HG03432 (cell line): ENCODE measurements at regions not wholly inside any gene's neighbourhood (a gene's known extent, or its start where the extent isn't known, plus 50 kb on each side); places are given as distances from the start of the nearest gene placed in this dataset.
"Not testable (repeated sequence)": the region's sequence is repeated elsewhere in the genome, so short reads cannot be mapped to it uniquely, and the experiment has no call there.

Source experiments
- ATAC-seq: cut with Tn5 transposase; IDR thresholded peaks from one replicate; pipeline ENCODE4 v1.9.1; 2021; ENCODE audit warnings: mild to moderate bottlenecking, moderate library complexity; ENCODE audit not compliant: unreplicated experiment

DNA sequence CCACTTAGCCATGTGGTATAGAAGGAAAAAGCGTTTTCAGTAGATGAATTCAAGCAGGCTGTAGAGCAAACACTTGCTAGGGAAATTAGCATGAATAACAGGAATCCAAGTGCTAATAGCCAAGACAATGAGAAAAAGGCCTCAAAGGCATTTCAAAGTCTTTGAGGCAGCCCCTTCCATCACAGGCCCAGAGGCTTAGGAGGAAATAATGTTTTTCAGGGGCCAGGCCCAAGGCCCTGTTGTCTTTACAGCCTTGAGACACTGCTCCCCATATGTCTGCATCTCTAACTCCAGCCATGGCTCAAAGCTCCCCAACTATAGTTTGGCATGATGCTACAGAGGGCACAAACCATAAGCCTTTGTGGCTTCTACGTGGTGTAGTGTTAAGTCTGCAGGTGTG is 563.5 kb downstream of the TAF11L14 start:
- ATAC-seq = no peak

DNA sequence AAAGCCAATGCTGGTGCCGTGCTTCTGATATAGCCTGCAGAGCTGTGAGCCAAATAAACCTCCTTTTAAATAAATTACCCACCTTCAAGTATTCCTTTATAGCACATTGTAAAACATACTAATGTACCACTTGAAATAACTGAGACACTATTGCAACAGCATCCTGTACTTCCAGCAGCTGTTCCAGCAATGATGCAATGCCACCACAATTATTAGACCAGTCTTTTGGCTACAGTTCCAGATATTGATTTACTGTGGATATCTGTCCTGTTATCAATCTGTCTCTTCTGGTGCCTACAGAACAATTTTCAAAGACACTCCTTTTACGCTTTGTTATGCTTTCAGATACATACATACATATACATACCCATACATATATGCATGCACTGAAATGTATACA is 567.9 kb downstream of the TAF11L14 start:
- no peak for ATAC-seq

DNA sequence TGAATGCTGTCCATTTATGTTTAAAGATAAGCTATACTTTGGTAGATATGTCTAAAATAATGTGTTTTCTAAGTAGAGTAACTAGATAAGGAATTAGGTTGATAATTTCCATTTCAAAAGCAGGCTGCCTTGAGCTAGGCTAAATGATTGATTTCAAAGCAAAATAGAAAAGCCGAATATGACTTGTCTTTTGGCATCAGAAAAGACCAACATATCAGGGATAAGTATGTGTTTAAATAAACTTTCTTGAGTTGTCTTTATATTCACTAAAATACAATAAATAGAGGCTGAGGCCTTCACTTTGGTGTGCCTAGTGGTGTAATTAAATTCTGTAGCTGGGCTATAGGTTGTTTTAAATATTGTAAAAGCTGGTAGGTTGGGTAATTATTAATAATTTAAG is 569.0 kb downstream of the TAF11L14 start:
- ATAC-seq = no peak

DNA sequence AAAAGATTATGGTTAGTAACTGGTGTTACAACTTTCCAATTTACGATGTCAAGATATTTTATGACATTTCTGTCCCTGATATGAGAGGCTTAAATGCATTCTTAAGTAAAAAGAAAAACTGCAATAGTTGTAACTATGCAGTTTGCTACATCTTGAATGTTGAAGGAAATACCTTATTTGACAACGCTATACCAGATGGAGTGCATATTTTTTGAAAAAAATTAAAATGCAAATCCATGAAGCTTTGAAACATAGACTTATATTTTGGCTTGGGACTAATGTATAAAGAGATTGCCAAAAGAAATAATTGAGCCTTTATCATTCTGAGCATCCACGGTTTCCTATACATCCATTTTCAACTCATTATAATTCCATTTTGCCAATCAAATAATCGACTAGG is 579.4 kb downstream of the TAF11L14 start:
- no peak for ATAC-seq

DNA sequence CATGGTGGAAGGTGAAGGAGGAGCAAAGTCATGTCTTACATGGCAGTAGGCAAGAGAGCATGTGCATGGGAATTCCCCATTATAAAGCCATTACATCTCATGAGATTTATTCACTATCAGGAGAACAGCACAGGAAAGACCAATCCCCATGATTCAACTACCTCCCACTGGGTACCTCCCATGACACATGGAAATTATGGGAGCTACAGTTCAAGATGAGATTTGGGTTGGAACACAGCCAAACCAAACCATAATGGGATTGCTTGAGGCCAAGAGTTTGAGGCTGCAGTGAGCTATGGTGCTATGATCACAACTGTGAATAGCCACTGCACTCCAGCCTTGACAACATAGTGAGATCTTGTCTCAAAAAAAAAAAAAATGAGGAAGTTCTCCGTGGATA is 581.8 kb downstream of the TAF11L14 start:
- ATAC-seq = no peak

DNA sequence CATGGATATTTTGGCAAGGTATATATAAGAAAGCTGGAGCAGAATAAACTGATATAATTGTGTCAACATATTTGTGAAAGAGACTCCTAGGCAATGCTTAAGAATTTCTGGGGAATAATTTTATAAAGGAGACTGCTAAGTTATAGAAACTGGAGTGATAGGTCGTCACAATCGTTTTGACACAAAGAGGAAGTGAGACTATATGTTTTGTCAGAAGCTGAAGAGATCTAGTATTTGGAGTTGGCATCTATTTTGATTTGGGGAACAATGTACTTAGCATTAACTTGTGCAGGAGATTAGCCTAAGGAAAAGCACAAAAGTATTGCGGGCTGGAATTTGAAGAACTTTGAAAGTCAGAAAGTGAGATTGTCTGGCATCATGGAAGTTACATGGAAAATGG is 582.5 kb downstream of the TAF11L14 start:
- no peak for ATAC-seq

DNA sequence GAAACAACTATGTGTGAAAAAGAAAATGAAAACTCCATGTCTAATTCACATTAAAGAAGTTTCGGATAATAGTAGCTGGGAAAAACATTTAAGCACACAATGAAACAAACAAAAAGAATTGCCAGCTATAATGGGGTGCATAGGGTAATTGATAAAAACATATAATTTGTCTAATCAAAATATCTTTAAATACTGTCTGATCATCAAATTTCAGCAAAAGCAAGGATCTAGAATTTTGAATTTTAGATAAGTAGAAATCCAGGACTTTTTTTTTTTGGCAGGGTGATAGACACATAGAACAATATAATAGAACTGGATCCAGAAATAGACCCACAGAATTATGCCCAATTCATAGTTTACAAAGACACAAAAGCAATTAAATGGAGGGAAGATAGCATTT is 585.0 kb downstream of the TAF11L14 start:
- ATAC-seq = no peak

DNA sequence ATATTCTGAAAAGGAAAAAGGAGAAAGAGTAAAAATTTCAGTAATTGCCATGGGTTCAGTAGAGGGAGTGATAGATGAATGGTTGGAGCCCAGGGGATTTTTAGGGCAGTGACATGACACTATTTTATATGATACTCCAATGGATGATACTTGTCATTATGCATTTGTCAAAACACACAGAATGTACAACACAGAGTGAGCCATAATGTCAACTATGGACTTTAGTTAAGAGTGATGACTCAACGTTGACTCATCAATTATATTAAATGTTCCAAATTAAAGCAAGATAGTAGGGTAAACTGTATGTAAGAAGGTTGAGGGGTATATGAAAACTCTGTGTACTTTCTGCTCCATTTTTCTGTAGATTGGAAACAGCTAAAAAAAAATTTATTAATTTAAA is 586.4 kb downstream of the TAF11L14 start:
- no peak for ATAC-seq

DNA sequence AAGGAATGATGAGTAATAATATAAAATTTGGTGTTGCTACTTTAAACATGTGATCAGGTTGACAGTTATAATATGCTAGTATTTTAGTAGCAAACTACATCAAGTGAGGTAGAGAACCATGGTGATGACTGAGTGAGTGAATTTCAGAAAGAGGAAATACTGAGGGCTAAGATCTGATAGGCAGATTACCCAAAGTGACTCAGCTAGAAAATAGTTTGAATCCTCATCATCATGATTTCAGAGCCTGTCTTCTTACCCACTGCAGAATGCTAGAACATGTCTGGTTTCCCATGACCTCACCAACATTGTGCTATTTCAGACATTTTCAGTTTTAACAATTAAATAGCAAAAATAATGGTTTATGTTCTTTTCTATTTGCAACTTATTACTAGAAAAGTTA is 602.1 kb downstream of the TAF11L14 start:
- no peak for ATAC-seq

DNA sequence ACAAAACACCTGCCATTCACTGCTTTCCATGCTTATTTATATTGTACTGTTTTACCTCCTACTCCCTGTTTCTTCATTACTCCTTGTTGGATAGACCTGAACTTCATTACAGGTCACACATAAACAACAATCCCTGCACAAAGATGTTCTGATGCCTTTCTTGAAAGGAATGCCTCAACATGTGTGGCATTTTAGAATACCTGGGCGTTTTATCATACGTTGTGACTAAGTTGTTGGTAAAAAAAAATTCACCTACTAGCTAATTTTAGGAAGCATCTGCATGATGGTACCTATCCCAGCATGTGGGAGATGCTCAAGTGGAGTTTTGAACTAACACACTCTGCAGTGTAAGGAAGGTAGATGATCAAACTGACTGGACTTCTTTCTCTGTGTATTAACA is 604.1 kb downstream of the TAF11L14 start:
- no peak for ATAC-seq

DNA sequence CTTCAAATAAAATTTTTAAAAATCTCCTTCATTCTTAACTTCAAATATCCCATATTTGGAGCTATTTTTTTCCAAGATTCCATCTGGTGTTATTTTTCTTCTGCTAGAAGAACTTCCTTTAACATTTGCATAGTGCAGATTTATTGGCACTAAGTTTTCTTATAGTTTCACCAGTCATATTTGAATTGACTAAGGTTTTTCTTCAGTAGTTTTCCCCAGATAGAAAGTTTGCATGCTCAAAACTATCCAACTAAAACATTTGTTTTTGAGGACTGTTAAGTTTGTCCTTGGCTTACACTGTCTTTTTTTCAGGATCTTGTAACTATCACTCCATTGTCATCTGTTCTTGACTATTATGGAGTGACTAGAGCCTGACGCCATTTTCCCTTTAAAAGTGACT is 606.7 kb downstream of the TAF11L14 start:
- ATAC-seq = no peak

DNA sequence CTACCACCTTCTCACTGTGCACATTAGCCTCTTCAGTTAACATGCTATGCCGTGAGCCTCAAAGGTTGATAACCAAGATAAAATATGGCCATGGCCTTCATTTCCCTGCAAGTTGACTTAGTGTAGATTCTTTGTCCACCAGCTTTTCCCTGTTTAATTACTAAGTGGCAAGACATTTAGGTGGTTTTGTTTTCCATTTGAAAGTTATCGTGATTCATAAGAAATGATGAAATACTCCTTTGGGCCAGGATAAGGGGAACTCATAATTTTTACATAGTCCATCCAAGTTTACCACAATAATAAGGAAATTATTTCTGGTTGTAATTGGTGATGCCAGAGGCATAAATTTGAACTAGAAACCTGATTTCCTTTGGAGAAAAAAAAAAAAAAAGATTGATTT is 609.6 kb downstream of the TAF11L14 start:
- ATAC-seq = no peak

DNA sequence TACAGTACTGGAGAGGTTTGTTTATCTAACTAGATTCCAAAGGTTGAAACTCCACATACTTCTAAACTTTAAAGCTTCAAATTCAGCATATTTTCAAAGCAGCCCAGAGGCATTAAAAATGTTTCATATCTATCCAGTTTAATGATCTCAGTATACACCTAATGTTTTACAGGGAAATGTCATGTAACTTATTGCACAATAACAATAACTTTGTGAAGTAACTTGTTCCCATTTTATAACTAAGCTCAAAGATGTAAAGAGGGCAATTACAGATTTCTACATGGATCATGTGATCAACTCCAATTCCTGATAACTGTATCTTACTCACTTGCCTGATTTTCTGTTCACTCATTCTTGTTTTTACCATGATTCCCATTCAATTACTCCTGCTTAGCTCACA is 610.0 kb downstream of the TAF11L14 start:
- ATAC-seq = no peak

DNA sequence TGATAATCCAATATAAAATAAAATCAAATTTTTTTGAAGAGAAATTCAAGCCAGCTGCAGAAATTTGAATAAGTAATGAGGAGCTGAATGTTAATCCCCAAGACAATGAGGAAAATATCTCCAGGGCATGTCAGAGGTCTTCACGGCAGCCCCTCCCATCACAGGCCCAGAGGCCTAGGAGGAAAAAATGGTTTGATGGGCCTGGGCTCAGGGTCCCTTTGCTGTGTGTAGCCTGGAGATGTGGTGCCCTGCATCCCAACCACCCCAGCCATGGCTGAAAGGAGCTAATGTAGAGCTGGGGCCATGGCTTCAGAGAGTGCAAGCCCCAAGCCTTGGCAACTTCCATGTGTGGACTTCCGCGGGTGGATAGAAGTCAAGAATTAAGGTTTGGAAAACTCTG is 618.3 kb downstream of the TAF11L14 start:
- no peak for ATAC-seq

DNA sequence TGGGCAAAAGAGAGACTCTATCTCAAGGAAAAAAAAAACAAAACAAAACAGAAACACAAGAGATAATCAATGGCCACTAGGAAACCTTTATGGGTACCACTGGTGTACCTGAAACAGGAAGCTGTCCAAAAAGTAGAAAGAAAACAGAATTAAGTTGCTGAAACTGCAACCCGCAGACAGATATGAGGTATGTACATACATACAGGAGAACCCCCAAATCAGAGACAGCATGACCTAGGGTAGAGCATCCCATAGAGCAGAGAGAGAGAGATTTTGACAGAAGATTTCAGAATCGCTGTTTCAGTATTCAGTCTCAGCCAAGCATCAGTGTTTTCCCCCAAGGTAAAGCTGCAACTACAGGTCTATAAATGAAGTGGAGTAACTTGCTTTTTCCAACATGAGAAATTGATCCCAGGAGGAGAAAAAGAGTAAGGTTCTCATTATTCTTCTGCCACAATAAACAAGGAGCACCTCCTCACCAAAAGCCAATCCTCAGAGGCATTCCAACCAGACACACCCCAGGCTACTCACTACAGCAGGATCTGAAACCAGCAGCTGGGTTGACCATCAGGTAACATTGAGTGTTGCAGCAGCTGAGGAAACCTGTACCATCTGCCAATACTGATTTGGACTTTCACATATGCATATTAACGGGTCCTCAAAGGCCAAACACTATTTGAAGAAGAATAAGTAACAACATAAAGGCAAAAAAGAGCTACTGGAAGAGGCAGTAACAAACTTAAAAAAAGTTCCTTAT is 630.0 kb downstream of the TAF11L14 start:
- ATAC-seq = no peak

DNA sequence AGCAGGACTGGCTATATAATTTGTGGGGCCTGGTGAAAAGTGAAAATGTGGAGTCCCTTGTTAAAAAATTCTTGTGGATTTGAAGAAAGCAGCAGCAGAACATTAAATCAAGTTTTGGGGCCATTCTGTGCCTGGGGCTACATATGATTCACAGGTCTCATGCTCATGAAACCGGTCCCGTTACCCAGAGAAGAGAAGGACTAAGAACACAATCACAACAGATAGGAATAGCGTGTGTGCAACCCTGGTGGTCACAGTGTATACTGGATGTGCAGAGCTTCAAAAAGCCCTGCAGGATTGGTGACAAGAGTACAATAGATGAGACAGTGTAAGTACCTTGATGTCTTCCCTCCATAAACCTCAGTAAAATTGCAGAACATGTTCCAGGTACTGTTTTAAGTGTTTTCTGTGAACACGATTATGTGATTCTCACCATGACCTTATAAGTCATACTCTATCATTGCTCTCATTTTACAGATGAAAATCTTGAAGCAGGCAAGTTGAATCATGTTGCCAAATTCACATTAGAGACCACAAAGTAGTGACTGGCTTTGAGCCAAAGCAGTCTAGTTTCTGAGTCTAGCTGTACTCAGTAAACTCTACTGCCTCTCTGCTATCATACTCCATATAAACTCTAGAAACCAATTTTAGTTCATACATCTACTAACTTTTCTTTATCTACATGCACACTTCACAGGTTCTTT is 636.5 kb downstream of the TAF11L14 start:
- no peak for ATAC-seq

DNA sequence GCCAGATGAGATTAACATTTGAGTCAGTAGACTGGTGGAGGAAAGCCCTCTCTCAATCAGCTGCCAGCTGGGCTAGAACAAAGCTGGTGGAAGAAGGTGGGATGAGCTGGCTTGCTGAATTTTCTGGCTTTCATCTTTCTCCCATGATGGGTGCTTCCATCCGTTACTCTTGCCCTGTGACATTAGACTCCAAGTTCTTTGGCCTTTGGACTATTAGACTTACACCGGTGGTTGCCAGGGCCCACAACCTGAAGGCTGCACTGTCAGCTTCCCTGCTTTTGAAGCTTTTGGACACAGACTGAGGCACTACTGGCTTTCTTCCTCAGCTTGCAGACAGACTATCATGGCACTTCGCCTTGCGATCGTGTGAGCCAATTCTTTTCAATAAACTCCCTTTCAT is 642.7 kb downstream of the TAF11L14 start:
- no peak for ATAC-seq

DNA sequence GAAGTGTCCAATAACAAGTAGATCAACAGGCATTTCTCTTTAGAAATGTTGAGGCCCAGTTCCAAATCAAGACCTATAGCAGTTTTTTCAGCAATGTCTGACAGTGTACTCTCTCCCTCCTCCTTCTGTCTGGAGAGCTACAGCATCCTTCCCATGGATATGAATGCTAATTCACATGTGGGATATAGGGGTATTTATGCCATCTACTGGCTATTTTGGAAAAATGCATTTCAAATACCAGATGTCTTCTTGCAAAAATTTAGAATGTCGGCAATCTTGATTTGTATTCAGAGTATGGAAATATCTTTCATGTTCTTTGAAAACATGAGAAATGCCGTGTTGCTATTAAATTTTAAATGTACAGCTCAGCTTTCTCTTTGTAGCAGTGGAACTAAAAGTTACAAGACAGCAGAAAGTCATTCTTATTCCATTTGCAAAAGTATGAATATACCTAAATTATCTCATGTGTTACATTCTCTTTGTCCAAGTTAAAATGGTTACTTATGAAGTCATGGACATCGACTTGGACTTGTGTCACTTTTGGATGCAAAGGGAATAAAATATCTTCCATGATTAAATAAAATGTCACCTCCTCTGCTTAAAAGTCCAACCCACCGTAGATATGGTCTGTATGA is 647.8 kb downstream of the TAF11L14 start:
- ATAC-seq = no peak

DNA sequence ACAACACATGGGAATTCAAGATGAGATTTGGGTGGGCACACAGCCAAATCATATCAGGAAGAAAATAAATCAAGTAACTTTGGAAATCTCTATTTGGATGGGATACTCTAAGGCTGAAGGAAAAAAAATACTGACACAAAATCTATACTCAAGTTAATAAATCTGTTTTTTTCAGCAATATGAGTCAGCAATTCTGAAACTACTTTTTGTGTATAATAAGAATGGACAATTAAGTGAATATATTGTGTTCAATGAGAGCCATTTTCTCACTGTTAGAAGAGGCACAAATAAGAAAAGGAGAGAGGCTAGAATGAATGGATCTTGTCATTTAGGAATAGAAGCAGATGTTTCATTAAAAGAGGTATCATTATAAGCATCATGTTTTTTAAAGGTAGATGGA is 651.0 kb downstream of the TAF11L14 start:
- no peak for ATAC-seq

DNA sequence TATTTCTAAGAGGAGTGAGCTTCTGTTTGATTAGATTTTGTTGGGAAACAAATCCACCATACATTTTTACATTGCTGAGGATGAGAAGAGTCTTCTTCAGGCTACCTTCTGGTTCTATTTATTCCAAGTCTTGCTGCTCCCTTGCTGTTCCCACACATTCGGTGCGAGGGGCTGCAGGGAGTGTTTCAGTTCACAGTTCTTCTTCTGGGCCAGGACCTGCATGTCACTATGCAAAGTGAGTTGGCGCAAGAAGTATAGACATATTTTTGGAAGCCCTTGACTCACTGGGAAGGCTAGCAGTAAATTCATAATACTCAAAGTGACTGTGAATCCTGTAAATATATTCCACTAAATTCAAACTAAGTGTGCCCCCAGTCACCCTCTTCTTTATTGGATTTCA is 657.9 kb downstream of the TAF11L14 start:
- no peak for ATAC-seq

DNA sequence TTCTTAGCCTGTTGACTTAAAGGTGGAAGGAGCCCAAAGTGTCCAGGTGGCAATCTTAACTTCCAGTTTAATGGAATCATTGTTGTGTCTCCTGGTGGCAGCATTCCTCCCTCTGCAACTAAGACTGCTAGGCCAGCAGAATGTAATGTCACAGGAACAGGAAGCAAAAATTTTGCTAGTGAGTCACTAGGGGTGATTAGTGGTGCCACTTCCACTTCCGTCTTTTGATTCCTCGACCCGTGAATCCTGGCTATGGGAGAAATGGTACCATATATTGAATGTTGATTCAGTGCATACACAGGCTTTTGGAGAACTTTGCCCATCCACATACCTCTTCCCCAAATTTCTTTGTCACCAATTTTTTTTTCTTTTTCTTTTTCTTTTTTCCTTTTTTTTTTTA is 661.4 kb downstream of the TAF11L14 start:
- not testable (repeated sequence) for ATAC-seq

DNA sequence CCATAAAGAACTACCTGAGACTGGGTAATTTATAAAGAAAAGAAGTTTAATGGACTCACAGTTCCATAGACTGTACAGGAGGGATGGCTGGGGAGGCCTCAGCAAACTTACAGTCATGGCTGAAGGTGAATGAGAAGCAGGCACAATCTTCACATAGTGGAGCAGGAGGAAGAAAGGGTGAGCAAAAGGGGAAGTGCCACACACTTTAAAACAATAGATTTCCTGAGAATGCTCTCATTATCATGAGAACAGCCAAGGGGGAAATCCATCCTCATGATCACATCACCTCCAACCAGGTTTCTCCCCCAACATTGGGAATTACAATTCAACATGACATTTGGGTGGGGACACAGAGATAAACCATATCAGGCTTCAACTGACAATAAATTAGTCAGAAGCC is 664.9 kb downstream of the TAF11L14 start:
- ATAC-seq = no peak
